ENCODE measurements at regions not wholly inside any gene's neighbourhood (a gene's known extent, or its start where the extent isn't known, plus 50 kb on each side); places are given as distances from the start of the nearest gene placed in this dataset.

GRCh38 chr1:163655565-163655964, 333.8 kb downstream of the NUF2 start:
- no peak overlapping the region for H3K4me3 ChIP-seq (ENCODE audit: control insufficient read depth, low read depth, low read length)
- no peak for DNase-seq (ENCODE audit: low read depth)
- no peak for TF ChIP-seq CTCF (IDR thresholded peaks at IDR 0.05; ENCODE audit: control insufficient read depth, insufficient read depth, low read depth, low read length, missing control alignments)

GRCh38 chr1:163656095-163656759, 334.5 kb downstream of the NUF2 start:
- no peak for DNase-seq (ENCODE audit: low read depth)
- no peak overlapping the region for H3K4me3 ChIP-seq (ENCODE audit: control insufficient read depth, low read depth, low read length)
- TF ChIP-seq CTCF (IDR thresholded peaks at IDR 0.05; ENCODE audit: control insufficient read depth, insufficient read depth, low read depth, low read length, missing control alignments), result no peak

GRCh38 chr1:163657719-163658118, 336.0 kb downstream of the NUF2 start:
- no peak for TF ChIP-seq CTCF (IDR thresholded peaks at IDR 0.05; ENCODE audit: control insufficient read depth, insufficient read depth, low read depth, low read length, missing control alignments)
- DNase-seq (ENCODE audit: low read depth), result no peak
- no peak overlapping the region for H3K4me3 ChIP-seq (ENCODE audit: control insufficient read depth, low read depth, low read length)

- TF ChIP-seq CTCF (IDR thresholded peaks at IDR 0.05; ENCODE audit: control insufficient read depth, insufficient read depth, low read depth, low read length, missing control alignments), result no peak
- H3K4me3 ChIP-seq (ENCODE audit: control insufficient read depth, low read depth, low read length), result no peak overlapping the region
- no peak for DNase-seq (ENCODE audit: low read depth)
Measured at GRCh38 chr1:163661391-163661790, 339.6 kb downstream of the NUF2 start.

GRCh38 chr1:163664671-163665335, 343.0 kb downstream of the NUF2 start:
- no peak for DNase-seq (ENCODE audit: low read depth)
- H3K4me3 ChIP-seq (ENCODE audit: control insufficient read depth, low read depth, low read length), result no peak overlapping the region
- no peak for TF ChIP-seq CTCF (IDR thresholded peaks at IDR 0.05; ENCODE audit: control insufficient read depth, insufficient read depth, low read depth, low read length, missing control alignments)

GRCh38 chr1:163668472-163668871, 346.7 kb downstream of the NUF2 start:
- no peak for TF ChIP-seq CTCF (IDR thresholded peaks at IDR 0.05; ENCODE audit: control insufficient read depth, insufficient read depth, low read depth, low read length, missing control alignments)
- H3K4me3 ChIP-seq (ENCODE audit: control insufficient read depth, low read depth, low read length), result no peak overlapping the region
- no peak for DNase-seq (ENCODE audit: low read depth)
